ENCODE measurements at regions not wholly inside any gene's neighbourhood (a gene's known extent, or its start where the extent isn't known, plus 50 kb on each side); places are given as distances from the start of the nearest gene placed in this dataset.
"Not testable (repeated sequence)": the region's sequence is repeated elsewhere in the genome, so short reads cannot be mapped to it uniquely, and the experiment has no call there.

- no peak for DNase-seq
Measured at GRCh38 chr3:30452446-30452845, 154.0 kb upstream of the TGFBR2 start.

GRCh38 chr3:30453360-30454039 lies 152.9 kb upstream of the TGFBR2 start:
- no peak for DNase-seq

- no peak for DNase-seq
Measured at GRCh38 chr3:30454636-30455035, 151.8 kb upstream of the TGFBR2 start.

DNA sequence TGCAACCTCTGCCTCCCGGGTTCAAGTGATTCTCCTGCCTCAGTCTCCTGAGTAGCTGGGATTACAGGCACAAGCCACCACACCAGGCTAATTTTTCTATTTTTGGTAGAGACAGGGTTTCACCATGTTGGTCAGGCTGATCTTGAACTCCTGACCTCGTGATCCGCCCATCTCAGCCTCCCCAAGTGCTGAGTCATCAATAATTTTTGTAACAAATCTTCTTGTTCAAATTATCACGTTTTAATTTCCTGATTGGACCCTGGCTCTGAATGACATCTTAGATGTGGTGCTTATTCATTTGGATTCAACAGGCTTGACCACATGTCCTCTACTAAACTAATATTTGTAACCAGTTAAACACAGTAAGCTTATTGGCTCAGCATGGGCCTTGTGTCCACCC lies 151.3 kb upstream of the TGFBR2 start:
- not testable (repeated sequence) for DNase-seq

DNA sequence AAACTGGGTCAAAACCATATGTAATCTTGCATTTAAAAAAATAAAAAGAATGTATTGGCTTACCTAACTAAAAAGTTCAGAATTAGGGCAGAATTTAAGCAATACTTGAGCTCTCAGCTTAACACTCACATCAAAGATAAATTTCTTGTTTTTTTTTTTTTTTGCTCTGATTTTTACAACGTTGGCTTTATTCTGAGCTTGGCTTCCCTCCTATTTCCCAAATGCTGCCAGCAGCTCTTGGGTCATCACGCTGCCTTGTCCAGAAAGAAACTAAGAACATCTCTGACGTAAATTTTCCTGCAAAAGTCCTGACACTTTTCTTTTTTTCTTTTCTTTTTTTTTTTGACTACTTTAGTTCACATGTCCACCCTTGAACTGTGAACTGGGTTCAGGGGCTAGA lies 150.6 kb upstream of the TGFBR2 start:
- no peak for DNase-seq

DNA sequence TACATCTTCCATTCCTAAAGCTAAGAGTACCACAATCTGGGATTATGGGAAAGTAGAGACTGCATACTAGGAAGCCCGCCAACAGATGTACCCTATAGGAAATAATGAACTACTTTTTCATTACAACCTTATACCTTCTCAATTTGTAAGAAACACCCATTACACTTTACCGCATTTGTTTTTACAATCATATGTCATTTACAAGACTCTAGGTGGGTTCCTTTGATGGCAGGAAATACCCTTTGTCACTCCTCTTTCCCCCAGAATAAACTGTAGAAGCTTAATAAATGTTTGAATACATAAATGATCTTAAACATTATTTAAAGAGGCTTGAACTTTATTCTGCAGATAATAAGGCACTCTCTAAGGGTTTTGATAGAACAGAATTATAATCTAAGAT lies 150.1 kb upstream of the TGFBR2 start:
- DNase-seq: no peak

DNA sequence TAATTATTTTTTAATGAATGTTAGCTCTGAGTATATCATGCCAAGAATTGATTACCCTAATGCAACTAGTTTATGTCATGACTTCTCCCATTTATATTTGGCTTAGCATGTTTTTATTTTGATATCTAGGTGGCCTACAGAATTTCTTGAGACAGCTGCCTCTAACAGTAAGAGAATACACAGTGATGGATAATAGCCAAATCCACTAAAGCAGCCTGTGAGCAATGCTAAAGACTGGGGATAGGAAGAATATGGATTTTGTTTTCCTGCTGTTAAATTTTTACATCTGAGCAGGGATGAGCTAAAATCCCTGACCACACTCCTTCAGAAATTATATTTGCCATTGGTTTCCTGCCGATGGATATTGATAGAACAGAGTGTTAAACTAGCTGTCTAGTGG lies 149.3 kb upstream of the TGFBR2 start:
- no peak for DNase-seq

GRCh38 chr3:30457726-30458125 lies 148.7 kb upstream of the TGFBR2 start:
- no peak for DNase-seq

DNA sequence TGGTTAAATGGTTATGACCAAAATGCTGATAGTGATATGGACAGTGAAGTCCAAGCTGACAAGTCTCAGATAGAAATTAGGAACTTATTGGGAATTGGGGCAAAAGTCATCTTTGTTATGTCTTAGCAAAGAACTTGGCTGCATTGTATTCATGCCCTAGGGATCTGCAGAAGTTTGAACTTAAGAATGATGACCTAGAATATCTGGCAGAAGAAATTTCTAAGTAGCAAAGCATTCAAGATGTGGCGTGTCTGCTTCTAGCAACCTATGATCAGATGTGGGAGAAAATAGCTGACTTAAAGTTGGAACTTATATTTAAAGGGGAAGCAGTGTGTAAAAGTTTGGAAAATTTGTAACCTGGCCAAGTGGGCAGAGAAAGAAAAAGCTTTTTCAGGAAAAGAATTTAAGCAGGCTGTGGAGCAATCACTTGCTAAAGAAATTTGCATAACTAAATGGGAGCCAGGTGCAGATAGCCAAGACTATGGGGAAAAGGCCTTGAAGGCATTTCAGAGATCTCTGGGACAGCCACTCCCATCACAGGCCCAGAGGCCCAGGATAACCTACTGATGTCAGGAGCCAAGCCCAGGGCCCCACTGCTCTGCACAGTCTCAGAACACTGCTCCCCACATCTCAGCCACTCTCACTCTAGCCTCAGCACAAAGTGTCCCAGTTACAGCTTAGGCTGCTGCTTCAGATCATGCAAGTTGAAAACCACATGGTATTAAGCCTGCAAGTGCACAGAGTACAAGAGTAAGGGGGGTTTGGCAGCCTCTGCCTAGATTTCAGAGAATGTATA lies 147.8 kb upstream of the TGFBR2 start:
- DNase-seq: no peak

- DNase-seq: no peak
Measured at GRCh38 chr3:30461311-30461710, 145.1 kb upstream of the TGFBR2 start.

DNA sequence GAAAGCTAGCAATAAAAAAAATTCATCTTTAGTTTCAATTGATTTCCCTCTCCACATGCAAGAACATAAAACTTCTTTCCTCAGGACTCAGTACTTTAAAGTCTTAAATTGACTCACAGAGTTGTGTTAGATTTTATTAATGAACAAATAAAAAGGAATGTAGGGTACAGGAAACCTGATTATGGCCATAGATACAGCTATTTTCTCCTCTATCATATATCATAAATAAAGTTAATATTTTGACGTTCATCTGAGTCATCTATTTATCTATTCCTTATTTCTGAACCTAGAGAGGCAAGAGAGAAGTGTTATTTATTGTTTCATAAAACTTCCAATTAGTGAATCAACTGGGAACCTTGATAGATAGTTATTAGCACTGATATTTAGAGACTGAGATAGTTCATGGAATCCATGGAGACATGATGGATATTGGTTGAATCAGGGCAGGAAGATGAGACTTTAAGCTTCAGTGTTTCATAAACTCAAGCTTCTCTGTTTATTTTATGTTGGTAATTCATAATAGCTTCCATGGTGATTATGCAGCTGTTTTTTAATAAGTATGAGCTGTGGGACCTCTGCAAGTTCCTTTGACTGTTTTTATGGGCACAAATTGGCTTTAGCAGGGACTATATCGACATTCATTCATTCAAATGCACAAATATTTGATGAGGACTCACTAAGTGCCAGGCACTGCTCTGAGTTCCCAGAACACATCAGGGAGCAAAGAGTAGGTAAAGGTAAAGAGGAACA lies 143.5 kb upstream of the TGFBR2 start:
- DNase-seq: no peak

DNA sequence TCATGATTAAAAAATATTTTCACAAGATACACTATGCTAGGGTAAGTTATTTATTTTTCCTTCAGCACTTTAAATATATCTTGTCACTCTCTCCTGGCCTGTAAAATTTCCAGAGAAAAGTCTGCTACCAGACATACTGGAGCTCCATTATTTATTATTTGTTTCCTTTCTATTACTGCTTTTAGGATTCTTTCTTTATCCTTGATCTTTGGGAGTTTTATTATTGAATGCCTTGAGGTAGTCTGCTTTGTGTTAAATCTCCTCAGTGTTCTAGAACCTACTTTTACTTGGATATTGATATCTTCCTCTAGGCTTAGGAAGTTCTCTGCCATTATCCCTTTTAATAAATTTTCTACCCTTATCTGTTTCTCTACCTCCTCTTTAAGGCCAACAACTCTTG lies 142.0 kb upstream of the TGFBR2 start:
- no peak for DNase-seq

GRCh38 chr3:30465454-30465853 lies 140.9 kb upstream of the TGFBR2 start:
- no peak for DNase-seq

GRCh38 chr3:30467596-30468238 lies 138.7 kb upstream of the TGFBR2 start:
- DNase-seq: no peak

- DNase-seq: no peak
Measured at GRCh38 chr3:30469133-30469532, 137.3 kb upstream of the TGFBR2 start.

DNA sequence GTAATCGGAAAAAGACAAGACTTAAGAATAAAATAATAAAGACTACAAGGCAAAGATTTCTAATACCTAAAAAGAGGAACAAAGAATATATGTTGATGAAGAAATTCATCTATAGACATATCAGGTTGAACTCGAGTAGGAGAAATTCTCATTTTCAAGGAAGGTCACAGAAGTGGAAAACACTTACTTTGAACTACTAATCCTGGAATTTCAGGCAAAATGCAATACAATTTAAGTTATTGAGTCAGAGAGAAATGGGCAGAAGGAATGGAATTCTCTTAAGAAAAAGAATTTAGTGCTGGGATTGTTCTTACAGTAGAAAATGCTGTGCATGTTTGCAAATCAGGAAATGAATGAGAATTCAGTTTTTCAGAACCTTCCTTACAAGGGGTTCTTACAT lies 135.9 kb upstream of the TGFBR2 start:
- no peak for DNase-seq

GRCh38 chr3:30471066-30471465 lies 135.3 kb upstream of the TGFBR2 start:
- DNase-seq: no peak

DNA sequence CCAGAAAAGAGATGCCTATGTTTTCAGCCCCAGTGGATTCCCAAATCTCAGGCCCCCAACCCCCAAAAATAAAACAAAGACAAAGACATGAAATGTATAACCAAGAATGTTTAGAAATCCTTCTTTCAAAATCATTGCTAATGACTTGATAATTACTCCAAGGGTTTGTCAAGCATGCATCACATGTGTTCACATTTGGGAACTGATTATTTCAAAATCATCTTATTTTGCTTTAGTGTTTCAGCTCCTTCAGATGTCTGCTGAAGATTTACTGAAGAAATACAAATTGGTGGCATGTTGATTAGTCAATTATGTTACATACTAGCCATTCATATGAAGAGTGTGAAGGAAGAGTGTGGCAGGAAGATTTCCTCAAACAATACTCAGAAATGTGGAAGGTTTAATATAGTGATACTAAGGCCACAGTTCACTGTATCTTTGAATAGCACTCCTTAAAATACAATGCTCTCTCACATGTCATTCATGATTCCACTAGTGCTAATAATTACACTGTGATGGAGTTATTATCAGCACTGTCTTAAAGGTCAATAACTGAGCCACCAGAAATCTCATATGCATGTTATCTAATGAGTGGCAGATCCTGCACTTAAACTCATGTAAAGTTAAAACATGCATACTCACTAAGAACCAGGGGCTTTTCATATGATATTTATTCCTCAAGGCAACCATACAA lies 134.5 kb upstream of the TGFBR2 start:
- no peak for DNase-seq

GRCh38 chr3:30473374-30474051 lies 132.9 kb upstream of the TGFBR2 start:
- DNase-seq: no peak

GRCh38 chr3:30474371-30474770 lies 132.0 kb upstream of the TGFBR2 start:
- DNase-seq: no peak

- no peak for DNase-seq
Measured at GRCh38 chr3:30475038-30475808, 131.2 kb upstream of the TGFBR2 start.

Data from DMS 273 treated with DMSO at 0.1 percent for 48 hours (cell line).